ENCODE measurements at regions not wholly inside any gene's neighbourhood (a gene's known extent, or its start where the extent isn't known, plus 50 kb on each side); places are given as distances from the start of the nearest gene placed in this dataset.

DNA sequence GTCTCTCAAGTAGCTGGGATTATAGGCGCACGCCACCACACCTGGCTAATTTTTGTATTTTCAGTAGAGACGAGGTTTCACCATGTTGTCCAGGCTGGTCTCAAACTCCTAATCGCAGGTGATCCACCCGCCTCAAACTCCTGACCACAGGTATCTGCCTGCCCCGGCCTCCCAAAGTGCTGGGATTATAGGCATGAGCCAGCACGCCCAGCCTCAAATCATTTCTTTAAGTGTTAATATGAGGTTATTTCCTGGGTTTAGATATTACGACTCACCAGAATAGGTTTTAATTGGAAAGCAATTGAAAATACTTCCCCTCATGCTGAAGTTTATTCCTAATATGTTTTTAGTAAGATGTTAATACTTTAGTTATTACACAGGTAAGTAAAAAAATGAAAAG lies 144.5 kb downstream of the NUFIP1 start (continued):
- TF ChIP-seq, protein P1, sequence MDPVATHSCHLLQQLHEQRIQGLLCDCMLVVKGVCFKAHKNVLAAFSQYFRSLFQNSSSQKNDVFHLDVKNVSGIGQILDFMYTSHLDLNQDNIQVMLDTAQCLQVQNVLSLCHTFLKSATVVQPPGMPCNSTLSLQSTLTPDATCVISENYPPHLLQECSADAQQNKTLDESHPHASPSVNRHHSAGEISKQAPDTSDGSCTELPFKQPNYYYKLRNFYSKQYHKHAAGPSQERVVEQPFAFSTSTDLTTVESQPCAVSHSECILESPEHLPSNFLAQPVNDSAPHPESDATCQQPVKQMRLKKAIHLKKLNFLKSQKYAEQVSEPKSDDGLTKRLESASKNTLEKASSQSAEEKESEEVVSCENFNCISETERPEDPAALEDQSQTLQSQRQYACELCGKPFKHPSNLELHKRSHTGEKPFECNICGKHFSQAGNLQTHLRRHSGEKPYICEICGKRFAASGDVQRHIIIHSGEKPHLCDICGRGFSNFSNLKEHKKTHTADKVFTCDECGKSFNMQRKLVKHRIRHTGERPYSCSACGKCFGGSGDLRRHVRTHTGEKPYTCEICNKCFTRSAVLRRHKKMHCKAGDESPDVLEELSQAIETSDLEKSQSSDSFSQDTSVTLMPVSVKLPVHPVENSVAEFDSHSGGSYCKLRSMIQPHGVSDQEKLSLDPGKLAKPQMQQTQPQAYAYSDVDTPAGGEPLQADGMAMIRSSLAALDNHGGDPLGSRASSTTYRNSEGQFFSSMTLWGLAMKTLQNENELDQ (CRISPR knock-in tag; IDR thresholded peaks at IDR 0.05; ENCODE audit: borderline replicate concordance), result no peak

DNA sequence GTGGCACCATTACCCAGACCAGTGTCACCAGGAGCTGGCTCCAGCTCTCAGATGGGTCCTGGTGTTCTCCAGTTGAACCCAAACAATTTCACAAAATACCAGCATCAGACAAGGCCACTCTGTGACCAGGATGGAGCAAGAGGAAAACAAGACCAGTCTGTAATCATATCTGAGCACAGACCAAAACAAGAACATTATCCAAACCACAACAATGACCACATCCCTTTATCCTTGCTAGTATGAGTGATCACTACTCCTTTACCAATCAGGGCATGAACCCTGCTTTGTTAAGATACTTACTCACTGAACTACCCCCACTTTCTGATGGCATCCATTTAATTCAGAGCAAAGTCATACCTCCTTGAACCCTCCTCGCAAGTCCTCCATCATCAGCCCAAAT lies 145.9 kb downstream of the NUFIP1 start:
- Histone ChIP-seq H3K9me3 (replicated peaks; ENCODE audit: control insufficient read depth, insufficient read depth, low read depth, low read length) (no peaks in the 10 kb centered on the region), H3K9ac (ENCODE audit: insufficient read depth in 1 of 2, low read depth in 2 of 2, low read length in 2 of 2) (no peak overlapping the region), H3K79me2 (ENCODE audit: control insufficient read depth, insufficient read depth, low read length) (no peaks in the 10 kb centered on the region), H3K4me3 (no peak overlapping the region), H3K9me1 (ENCODE audit: control insufficient read depth, insufficient read depth, low read length) (no peaks in the 10 kb centered on the region), H3K27ac (ENCODE audit: extremely low read depth, low read depth, low read length) (no peak overlapping the region), H3K27me3 (ENCODE audit: control insufficient read depth in 2 of 2, insufficient read depth in 2 of 2, low read length in 2 of 2) (peaks cover 0 to 6% of the 10 kb centered on the region in 2 experiments; a peak in 2 of 5 replicates), H2AFZ (ENCODE audit: low read depth, low read length) (no peak overlapping the region), H4K20me1 (replicated peaks; ENCODE audit: control insufficient read depth, insufficient read depth, low read length) (no peaks in the 10 kb centered on the region), H3K36me3 (ENCODE audit: control insufficient read depth, insufficient read depth, low read length) (no peaks in the 10 kb centered on the region), H3K4me1 (replicated peaks in 1 of 2; ENCODE audit: control insufficient read depth in 2 of 2, insufficient read depth in 2 of 2, low read length in 2 of 2) (no peaks in the 10 kb centered on the region), H3K4me2 (ENCODE audit: insufficient read depth, low read length) (no peak overlapping the region)
- ATAC-seq, result no peak
- no peak for FAIRE-seq
- no peak for DNase-seq (ENCODE audit: extremely low read depth in 1 of 4, low spot score in 3 of 4)
- no TSS peak for BruUV-seq (replicated peaks)
- POLR2A ChIA-PET, result no interaction called here
- CTCF ChIA-PET (ENCODE audit: low intra/inter-chr PET ratio), result no interaction called here
- WGBS (ENCODE audit: insufficient coverage, low coverage, missing lambda C conversion rate), result 10% methylated on average over 1 of the region's 1 CpG
- intact Hi-C loops (cut with micrococcal nuclease), result no loop called here
- in situ Hi-C loops (cut with MboI), result no loop called here
- no peak for TF ChIP-seq MCM7 (IDR thresholded peaks at IDR 0.05)
- TF ChIP-seq KDM1A (IDR thresholded peaks at IDR 0.05), result peak in 1 of 2 experiments; percentile 22; a peak in 1 of 4 replicates
- TF ChIP-seq CREBBP (IDR thresholded peaks at IDR 0.05; ENCODE audit: low read depth, low read length), result no peak
- no peak for TF ChIP-seq CC2D1A (IDR thresholded peaks at IDR 0.05)
- no peak for TF ChIP-seq STAT5B (CRISPR knock-in tag; IDR thresholded peaks at IDR 0.05)
- no peak for TF ChIP-seq NFXL1 (CRISPR knock-in tag; IDR thresholded peaks at IDR 0.05)
- TF ChIP-seq CEBPG (CRISPR knock-in tag; IDR thresholded peaks at IDR 0.05), result no peak
- 0 out of 4 replicates have a peak, but pooled peaks of 1 of the 2 experiments have one; percentile 35 for TF ChIP-seq CEBPG (tag; conservative IDR thresholded peaks at IDR 0.05 in 1 of 2, IDR thresholded peaks at IDR 0.05 in 1 of 2)
- TF ChIP-seq CBFA2T3 (IDR thresholded peaks at IDR 0.05), result peak; percentile 56; the same call in 1 of the 2 replicates
- TF ChIP-seq SMC3 (conservative IDR thresholded peaks at IDR 0.05; ENCODE audit: insufficient read depth, low read depth, low read length), result no peak
- TF ChIP-seq, protein P2, sequence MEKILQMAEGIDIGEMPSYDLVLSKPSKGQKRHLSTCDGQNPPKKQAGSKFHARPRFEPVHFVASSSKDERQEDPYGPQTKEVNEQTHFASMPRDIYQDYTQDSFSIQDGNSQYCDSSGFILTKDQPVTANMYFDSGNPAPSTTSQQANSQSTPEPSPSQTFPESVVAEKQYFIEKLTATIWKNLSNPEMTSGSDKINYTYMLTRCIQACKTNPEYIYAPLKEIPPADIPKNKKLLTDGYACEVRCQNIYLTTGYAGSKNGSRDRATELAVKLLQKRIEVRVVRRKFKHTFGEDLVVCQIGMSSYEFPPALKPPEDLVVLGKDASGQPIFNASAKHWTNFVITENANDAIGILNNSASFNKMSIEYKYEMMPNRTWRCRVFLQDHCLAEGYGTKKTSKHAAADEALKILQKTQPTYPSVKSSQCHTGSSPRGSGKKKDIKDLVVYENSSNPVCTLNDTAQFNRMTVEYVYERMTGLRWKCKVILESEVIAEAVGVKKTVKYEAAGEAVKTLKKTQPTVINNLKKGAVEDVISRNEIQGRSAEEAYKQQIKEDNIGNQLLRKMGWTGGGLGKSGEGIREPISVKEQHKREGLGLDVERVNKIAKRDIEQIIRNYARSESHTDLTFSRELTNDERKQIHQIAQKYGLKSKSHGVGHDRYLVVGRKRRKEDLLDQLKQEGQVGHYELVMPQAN (IDR thresholded peaks at IDR 0.05; ENCODE audit: borderline replicate concordance), result no peak
- TF ChIP-seq ZKSCAN8 (CRISPR knock-in tag; IDR thresholded peaks at IDR 0.05), result no peak
- TF ChIP-seq FOSL1 (tag; conservative IDR thresholded peaks at IDR 0.05), result 0 out of 2 replicates have a peak, but pooled peaks have one; percentile 35
- peak; percentile 64 for TF ChIP-seq TCF3 (CRISPR knock-in tag; IDR thresholded peaks at IDR 0.05)
- TF ChIP-seq NEUROD1 (IDR thresholded peaks at IDR 0.05; ENCODE audit: borderline replicate concordance, low read depth, low read length, partially characterized antibody), result no peak
- TF ChIP-seq MXI1 (IDR thresholded peaks at IDR 0.05; ENCODE audit: low read depth, low read length), result no peak
- no peak for TF ChIP-seq FOXM1 (IDR thresholded peaks at IDR 0.05; ENCODE audit: low read depth)
- no peak for TF ChIP-seq FOXM1 (CRISPR knock-in tag; IDR thresholded peaks at IDR 0.05; ENCODE audit: low read depth)
- TF ChIP-seq C11orf30 (IDR thresholded peaks at IDR 0.05; ENCODE audit: low read depth), result no peak
- peak; percentile 75 for TF ChIP-seq SOX6 (IDR thresholded peaks at IDR 0.05)
